SKM-1 (cell line): ENCODE measurements at regions not wholly inside any gene's neighbourhood (a gene's known extent, or its start where the extent isn't known, plus 50 kb on each side); places are given as distances from the start of the nearest gene placed in this dataset.
A peak's percentile ranks its signal among the peaks of the same experiment; 100 is the strongest.

Experiments used
- DNase-seq: peaks from one replicate; lab custom pipeline; 2025; ENCODE audit not compliant: unreplicated experiment; lab: John Stamatoyannopoulos, UW

GRCh38 chr3:87354398-87354797 is 78.0 kb upstream of the POU1F1 start:
- no peak for DNase-seq

- DNase-seq: no peak
Measured at GRCh38 chr3:87351937-87352336, 75.6 kb upstream of the POU1F1 start.

DNA sequence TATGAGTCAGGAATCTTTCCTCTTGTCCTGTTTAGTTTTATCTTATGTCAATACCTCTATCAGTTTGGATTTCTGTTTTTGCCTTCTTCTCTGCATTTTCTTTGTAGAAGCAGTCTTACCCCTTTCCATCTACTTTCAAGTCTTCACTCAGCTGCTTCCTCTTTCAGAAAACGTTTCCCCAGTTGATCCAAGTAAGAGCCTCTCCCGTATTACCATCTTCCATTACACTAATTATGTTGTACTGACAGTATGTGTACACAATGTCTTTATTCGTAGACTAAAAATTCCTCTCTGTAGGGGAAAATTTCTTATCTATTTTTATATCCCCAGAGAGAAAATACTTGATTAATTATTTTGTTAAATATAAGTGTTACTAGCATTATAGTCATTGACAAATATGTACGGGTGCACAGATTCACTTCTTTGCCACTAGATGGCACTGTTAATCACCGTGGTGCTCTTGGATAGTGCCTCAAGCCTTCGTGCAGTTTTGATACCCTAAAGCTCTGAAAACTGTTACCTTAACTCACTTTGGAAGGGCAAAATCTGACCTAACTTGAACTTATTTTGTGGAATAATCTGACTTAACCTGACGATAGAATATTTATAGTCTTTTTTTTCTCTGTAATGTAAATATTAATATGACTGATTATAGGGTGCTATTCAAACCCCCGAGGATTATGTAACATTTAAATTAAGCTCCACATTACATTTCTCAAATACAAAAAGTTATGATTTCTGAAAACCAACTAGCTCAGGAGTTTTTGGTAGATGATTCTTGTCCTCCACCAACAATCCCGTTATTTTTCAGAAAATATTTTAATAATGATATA is 74.2 kb upstream of the POU1F1 start:
- DNase-seq: peak; percentile 60

GRCh38 chr3:87349833-87350232 is 73.4 kb upstream of the POU1F1 start:
- no peak for DNase-seq

DNA sequence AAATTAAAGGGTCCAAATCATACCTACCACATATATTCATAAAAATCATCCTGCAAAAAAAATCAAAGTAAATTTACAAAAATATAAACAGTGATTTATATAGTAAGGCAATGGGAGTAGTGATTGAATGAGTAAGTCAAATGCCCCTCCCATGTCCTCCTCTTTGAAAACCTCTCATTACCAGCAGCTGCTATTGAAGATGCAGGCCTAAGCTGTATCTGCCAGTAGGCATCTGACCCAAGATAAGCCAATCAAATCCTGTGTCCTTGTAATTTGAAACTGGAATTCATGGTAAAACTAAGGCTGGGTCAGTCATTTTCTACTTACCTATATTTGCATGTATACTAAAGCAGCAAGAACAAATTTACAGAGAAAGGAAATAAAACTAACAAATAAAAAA is 60.4 kb upstream of the POU1F1 start:
- DNase-seq: no peak

GRCh38 chr3:87335931-87336330 is 59.5 kb upstream of the POU1F1 start:
- no peak for DNase-seq

DNA sequence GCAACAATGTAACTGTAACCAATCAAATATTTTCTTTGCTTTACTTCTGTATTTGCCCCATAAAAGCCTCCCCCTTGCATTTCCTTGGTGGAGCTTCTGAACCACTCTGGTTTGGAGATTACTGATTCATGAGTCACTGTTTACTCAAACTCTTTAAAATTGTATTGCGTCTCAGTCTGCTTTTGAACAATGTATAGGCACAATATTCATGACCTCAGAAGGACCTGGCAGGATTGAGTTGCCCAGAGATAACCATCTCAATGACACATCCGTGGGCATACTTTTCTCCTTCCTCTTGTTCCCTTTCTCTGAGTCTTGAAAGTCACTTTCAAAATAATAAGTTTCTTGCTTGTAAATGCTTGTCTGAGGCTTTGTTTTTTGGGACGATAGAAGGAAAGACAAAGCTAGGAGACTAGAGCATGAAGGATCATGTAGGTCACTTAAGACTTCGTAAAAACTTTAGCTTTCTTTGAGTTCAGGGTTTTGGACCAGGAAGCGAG is 57.1 kb upstream of the POU1F1 start:
- no peak for DNase-seq

DNA sequence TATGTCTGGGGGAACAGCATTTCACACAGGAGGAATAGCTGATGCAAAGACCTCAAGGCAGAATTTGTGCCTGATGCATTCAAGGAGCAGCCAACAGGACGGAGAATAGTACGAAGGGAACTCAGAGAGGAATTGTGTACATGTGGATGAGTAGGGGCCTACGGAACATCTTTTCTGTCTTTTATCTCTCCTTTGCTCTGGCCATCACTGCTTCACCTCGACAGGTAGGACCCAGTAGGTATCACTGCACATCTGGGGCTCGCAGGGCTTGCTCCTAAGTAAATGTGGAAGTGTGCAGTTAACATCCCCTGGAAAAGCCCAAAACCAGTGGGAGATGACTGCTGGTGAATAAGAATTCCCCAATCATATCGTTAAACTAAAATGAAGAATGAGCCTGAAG is 56.4 kb upstream of the POU1F1 start:
- no peak for DNase-seq

- no peak for DNase-seq
Measured at GRCh38 chr3:87329065-87329464, 52.7 kb upstream of the POU1F1 start.
